GM23338 (cell line): ENCODE measurements at regions not wholly inside any gene's neighbourhood (a gene's known extent, or its start where the extent isn't known, plus 50 kb on each side); places are given as distances from the start of the nearest gene placed in this dataset.

Experiments used
- CREB1 ChIP-seq: fragments of 250-450 bp; sonication (Bioruptor Pico); IDR thresholded peaks from 2 replicates; pipeline ENCODE4 v1.5.0; 2020; ENCODE audit warnings: low read depth, mild to moderate bottlenecking, moderate library complexity
- EZH2phosphoT487 ChIP-seq: fragments of 200-600 bp; sonication (generic); IDR thresholded peaks from one replicate; pipeline ENCODE4 v1.8.1; 2018; ENCODE audit warnings: antibody characterized with exemption; ENCODE audit not compliant: unreplicated experiment
- NANOG ChIP-seq: IDR thresholded peaks from 2 replicates; pipeline ENCODE4 v1.6.1; 2016; ENCODE audit warnings: antibody characterized with exemption, borderline replicate concordance
- REST ChIP-seq: IDR thresholded peaks from one replicate; pipeline ENCODE4 v1.6.1; 2018; ENCODE audit warnings: antibody characterized with exemption; ENCODE audit not compliant: unreplicated experiment
- STAT1 ChIP-seq: IDR thresholded peaks from one replicate; pipeline ENCODE4 v1.6.1; 2016; ENCODE audit warnings: antibody characterized with exemption; ENCODE audit not compliant: unreplicated experiment
- ZNF114 ChIP-seq: fragments of 250-450 bp; sonication (Bioruptor Pico); IDR thresholded peaks from 2 replicates; pipeline ENCODE4 v1.5.0; 2020; ENCODE audit warnings: mild to moderate bottlenecking, moderate library complexity
- TF ChIP-seq, protein P1 (sequence below): fragments of 250-450 bp; sonication (Bioruptor Pico); IDR thresholded peaks from 2 replicates; pipeline ENCODE4 v1.5.0; 2020; ENCODE audit warnings: mild to moderate bottlenecking, moderate library complexity
- TF ChIP-seq, protein P2 (sequence below): IDR thresholded peaks from 2 replicates; pipeline ENCODE4 v1.6.1; 2016; ENCODE audit warnings: antibody characterized with exemption

- TF ChIP-seq, protein P1, sequence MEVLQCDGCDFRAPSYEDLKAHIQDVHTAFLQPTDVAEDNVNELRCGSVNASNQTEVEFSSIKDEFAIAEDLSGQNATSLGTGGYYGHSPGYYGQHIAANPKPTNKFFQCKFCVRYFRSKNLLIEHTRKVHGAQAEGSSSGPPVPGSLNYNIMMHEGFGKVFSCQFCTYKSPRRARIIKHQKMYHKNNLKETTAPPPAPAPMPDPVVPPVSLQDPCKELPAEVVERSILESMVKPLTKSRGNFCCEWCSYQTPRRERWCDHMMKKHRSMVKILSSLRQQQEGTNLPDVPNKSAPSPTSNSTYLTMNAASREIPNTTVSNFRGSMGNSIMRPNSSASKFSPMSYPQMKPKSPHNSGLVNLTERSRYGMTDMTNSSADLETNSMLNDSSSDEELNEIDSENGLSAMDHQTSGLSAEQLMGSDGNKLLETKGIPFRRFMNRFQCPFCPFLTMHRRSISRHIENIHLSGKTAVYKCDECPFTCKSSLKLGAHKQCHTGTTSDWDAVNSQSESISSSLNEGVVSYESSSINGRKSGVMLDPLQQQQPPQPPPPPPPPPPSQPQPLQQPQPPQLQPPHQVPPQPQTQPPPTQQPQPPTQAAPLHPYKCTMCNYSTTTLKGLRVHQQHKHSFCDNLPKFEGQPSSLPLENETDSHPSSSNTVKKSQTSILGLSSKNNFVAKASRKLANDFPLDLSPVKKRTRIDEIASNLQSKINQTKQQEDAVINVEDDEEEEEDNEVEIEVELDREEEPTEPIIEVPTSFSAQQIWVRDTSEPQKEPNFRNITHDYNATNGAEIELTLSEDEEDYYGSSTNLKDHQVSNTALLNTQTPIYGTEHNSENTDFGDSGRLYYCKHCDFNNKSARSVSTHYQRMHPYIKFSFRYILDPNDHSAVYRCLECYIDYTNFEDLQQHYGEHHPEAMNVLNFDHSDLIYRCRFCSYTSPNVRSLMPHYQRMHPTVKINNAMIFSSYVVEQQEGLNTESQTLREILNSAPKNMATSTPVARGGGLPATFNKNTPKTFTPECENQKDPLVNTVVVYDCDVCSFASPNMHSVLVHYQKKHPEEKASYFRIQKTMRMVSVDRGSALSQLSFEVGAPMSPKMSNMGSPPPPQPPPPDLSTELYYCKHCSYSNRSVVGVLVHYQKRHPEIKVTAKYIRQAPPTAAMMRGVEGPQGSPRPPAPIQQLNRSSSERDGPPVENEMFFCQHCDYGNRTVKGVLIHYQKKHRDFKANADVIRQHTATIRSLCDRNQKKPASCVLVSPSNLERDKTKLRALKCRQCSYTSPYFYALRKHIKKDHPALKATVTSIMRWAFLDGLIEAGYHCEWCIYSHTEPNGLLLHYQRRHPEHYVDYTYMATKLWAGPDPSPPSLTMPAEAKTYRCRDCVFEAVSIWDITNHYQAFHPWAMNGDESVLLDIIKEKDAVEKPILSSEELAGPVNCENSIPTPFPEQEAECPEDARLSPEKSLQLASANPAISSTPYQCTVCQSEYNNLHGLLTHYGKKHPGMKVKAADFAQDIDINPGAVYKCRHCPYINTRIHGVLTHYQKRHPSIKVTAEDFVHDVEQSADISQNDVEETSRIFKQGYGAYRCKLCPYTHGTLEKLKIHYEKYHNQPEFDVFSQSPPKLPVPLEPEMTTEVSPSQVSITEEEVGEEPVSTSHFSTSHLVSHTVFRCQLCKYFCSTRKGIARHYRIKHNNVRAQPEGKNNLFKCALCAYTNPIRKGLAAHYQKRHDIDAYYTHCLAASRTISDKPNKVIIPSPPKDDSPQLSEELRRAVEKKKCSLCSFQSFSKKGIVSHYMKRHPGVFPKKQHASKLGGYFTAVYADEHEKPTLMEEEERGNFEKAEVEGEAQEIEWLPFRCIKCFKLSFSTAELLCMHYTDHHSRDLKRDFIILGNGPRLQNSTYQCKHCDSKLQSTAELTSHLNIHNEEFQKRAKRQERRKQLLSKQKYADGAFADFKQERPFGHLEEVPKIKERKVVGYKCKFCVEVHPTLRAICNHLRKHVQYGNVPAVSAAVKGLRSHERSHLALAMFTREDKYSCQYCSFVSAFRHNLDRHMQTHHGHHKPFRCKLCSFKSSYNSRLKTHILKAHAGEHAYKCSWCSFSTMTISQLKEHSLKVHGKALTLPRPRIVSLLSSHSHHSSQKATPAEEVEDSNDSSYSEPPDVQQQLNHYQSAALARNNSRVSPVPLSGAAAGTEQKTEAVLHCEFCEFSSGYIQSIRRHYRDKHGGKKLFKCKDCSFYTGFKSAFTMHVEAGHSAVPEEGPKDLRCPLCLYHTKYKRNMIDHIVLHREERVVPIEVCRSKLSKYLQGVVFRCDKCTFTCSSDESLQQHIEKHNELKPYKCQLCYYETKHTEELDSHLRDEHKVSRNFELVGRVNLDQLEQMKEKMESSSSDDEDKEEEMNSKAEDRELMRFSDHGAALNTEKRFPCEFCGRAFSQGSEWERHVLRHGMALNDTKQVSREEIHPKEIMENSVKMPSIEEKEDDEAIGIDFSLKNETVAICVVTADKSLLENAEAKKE, result no peak
- TF ChIP-seq STAT1 (no peak), ZNF114 (CRISPR knock-in tag) (no peak; the same call in 1 of the 2 replicates), CREB1 (CRISPR knock-in tag) (peak; percentile 37; the same call in 1 of the 2 replicates), NANOG (peak; percentile 50), REST (no peak), EZH2phosphoT487 (no peak)
- TF ChIP-seq, protein P2, sequence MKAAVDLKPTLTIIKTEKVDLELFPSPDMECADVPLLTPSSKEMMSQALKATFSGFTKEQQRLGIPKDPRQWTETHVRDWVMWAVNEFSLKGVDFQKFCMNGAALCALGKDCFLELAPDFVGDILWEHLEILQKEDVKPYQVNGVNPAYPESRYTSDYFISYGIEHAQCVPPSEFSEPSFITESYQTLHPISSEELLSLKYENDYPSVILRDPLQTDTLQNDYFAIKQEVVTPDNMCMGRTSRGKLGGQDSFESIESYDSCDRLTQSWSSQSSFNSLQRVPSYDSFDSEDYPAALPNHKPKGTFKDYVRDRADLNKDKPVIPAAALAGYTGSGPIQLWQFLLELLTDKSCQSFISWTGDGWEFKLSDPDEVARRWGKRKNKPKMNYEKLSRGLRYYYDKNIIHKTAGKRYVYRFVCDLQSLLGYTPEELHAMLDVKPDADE, result peak; percentile 53; the same call in 1 of the 2 replicates
Observed at GRCh38 chr9:82810915-82811314, 252.0 kb downstream of the RASEF start (continued).
